Activated T-cell treated with anti-CD3 and anti-CD28 coated beads for 24 hours (primary cell): ENCODE measurements at regions not wholly inside any gene's neighbourhood (a gene's known extent, or its start where the extent isn't known, plus 50 kb on each side); places are given as distances from the start of the nearest gene placed in this dataset.
"Not testable (repeated sequence)": the region's sequence is repeated elsewhere in the genome, so short reads cannot be mapped to it uniquely, and the experiment has no call there.

Experiments used
- DNase-seq: peaks from one replicate; pipeline ENCODE4 v3.0.0-alpha.2; 2020; ENCODE audit warnings: low read depth

DNA sequence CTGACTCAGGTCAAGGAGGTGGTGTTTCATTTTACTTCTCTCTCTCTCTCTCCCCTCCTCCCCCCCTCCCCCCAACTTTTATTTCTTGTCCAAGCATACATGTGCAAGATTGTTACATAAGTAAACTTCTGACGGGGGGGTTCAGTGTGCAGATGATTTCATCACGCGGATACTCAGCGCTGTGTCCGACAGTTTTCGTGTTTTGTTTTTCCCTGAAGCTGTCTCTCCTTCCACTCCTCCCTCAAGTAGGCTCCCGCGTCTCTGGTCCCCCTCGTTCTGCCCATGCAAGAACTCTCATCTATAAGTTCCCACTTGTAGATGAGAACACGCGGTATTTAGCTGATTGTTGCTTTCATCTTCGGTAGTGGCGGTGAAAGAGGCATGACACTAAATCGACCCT is 111.0 kb upstream of the ANKRD30BL start:
- DNase-seq = no peak

DNA sequence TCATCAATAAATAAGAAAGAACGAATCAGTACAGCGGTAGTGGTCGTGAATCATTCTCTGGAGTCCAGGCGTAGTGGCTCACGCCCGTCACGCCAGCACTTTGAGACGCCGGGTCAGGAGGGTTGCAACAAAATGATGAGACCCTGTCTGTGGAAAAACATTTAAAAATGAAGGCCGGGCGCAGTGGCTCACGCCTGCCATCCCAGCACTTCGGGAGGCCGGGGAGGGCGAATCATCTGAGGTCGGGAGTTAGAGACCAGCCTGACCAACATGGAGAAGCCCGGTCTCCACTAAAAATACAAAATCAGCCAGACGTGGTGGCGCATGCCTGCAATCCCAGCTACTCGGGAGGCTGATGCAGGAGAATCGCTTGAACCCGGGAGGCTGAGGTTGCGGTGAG is 111.8 kb upstream of the ANKRD30BL start:
- not testable (repeated sequence) for DNase-seq

DNA sequence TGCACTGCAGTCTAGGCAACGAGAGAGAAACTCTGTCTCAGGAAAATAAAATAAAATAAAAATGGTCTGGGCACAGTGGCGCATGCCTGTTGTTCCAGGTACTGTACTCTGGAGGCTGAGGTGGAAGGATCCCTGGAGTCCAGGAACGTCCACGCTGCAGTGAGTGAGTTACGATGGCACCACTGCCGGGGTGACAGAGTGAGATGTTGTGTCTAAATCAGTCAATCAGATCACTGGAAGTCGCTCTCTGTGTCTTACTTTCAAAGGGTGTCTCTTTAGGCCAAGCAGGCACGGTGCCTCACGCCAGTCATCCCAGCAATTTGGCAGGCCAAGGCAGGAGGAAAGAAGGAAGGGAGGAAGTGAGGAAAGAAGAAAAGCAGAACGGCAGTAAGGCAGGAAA is 112.2 kb upstream of the ANKRD30BL start:
- DNase-seq = no peak

DNA sequence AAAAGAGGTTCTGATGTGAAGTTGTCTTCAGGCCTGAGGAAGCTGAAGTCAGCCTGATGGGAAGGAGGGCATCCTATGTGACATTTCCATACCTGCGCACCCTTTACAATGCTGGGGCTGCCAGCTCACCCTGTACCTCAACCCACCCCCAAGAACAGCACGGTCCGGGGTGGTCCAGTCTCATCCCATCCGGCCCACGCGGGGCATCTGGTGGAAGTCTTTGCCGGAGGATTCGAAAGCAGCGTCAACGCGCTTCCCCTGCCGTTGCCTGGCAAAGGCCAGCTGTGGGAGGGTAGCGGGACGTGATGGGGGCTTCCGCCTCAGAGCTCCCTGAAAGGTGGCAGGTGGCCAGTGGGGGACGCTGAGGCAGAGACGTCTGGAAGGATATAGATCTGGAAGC is 113.6 kb upstream of the ANKRD30BL start:
- DNase-seq = no peak

DNA sequence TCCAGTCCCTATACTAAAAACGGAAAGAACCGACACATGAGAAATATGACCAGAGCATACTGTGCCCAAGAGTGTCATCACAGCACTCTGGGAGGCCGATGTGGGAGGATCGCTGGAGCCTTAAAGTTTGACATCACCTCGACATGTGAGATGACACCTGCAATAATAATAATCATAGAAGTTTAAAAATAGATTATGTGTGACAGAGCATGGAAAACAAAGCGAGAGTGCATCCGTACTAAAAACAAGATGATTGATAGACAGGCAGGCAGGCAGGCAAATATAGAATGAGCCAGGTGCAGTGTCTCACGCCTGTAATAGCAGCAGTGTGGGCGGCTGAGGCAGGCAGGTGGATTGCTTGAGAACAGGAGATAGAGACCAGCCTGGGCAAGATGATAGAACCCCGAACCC is 114.8 kb upstream of the ANKRD30BL start:
- DNase-seq = no peak

DNA sequence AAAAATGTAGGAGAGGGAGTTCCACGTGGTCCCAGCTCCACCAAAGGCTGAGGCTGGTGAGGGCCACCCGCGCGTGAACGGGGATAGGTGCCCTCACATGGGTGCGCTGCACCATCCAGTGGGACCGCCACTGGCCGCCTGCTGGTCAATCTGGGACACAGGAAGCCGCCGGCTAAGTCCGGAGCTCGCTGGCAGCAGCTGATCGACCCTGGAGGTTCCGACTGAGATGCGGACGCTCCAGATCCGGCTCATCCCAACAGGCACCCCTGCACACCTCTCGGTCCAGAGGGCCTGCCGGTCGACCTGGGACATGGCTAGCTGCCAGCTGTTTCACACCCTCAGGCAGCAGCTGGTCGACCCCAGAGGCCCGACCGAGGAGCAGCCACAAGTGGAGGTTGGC is 116.5 kb upstream of the ANKRD30BL start:
- DNase-seq = no peak

DNA sequence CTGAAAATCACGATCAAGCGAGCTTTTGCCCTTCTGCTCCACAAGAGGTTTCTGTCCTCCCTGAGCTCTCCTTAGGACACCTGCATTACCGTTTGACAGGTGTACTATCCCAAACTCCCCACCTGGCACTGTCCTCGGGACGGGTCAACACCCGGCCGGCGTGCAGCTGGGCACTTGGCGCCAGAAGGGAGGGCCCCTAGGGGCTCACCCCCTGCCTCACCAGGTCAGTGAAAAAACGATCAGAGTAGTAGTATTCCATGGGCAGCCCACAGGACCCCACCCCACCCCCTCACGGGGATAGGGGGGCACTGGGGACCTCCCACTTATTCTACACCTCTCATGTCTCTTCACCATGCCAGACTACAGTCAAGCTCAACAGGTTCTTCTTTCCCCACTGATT is 117.6 kb upstream of the ANKRD30BL start:
- DNase-seq = no peak

DNA sequence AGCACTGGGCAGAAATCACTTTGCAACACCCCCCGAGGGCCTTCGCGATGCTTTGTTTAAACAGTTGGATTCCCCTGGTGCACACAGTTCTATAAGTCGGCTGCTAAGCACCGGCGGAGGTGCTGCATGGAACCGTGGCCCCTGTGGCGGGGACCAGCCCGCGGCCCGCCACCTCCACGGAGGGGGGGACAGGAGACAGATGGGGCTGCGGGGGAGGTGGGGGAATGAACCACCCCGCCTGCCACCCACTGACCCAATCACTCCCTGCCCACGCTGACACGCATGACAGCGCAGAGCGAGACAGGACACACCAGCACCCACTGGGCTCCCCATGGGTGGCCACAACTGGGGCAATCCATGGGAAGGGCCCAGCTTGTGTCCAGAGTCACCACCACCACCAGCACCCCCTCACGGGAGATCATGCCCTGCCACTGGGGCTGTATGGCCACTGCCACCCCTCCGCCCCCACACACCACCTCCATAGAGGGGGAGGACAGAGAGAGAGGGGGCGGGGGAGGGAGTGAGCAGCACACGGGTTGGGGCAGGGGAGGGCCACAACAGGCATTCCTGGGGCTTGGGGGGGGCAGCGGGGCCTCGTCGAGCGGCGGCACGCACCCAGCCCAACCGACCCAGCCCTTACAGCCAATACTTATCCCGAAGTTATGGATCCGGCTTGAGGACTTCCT is 118.3 kb upstream of the ANKRD30BL start:
- no peak for DNase-seq

DNA sequence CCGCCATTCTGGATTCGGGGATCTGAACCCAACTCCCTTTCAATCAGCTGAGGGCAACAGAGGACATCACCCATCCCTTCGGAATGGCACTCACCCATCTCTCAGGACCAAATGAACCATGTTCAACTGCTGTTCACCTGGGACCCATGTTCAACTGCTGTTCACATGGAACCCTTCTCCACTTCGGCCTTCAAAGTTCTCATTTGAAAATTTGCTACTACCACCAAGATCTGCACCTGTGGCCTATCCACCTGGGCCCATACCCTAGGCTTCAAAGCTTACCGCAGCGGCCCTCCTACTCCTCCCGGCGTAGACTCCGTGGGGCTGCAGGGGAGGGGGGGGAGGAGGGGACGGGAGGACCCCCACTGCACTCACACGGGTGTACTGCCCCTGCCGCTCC is 119.2 kb upstream of the ANKRD30BL start:
- no peak for DNase-seq

DNA sequence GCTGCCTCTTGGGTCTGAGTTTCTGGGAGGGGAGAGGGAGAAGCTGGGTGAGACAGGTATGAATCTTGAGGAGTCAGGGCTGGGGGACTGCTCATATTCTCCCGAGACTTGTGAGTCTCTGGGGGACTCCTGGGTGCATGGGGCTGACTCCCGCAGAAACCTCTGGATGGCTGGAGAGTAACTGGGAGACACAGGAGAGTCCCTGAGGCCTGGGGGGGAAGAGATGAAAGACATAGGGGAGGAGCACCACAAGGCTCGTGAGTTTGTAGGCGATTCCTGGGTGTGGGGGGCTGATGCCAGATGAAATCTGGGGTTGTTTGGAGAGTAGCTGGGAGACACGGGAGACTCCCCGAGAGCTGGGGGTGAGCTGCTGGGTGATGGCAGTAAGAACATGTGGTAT is 120.4 kb upstream of the ANKRD30BL start:
- not testable (repeated sequence) for DNase-seq

DNA sequence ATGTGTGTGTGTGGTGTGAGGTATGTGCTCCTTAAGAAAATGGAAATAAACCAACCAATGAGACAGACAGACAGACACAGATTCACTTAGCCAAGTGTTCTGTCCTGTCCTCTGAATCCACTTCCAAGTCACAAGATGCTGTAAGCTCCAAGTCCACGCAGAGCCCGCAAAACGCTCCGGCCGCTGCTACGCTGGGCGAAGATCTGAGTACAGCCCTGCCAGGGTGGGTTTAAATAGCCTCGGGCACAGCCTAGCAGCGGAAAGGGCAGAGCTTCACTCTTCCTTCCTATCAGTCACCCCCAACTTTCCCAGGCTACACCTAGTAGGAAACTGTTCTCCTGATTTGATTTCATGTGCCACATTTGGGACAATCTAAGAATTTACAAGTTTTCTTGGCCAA is 121.2 kb upstream of the ANKRD30BL start:
- DNase-seq = no peak

DNA sequence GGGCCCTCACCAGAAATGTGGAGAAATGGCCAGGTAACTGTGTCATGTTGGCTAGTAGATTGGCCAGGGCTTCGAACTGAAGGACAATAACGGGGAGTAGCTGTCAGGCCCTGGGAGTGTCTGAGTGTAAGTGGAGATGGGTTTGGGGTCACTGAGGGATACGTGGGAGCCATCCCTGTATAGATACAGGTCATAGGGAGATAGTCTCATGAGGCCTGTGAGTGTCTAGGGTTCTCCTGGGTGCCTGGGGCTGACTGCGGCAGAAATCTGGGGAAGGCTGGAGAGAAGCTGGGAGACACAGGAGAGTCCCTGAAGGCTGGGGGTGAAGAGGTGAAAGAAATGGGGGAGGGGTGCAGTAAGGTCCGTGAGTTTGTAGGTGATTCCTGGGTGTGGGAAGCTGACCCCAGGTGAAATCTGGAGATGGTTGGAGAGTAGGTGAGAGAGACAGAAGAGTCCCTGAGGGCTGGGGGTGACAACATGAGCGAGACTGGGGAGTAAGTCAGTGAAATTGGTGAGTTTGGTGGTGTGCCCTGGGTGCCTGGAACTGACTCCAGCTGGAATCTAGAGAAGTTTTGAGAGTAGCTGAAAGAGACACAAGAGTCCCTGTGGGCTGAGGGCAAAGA is 124.6 kb upstream of the ANKRD30BL start:
- not testable (repeated sequence) for DNase-seq

DNA sequence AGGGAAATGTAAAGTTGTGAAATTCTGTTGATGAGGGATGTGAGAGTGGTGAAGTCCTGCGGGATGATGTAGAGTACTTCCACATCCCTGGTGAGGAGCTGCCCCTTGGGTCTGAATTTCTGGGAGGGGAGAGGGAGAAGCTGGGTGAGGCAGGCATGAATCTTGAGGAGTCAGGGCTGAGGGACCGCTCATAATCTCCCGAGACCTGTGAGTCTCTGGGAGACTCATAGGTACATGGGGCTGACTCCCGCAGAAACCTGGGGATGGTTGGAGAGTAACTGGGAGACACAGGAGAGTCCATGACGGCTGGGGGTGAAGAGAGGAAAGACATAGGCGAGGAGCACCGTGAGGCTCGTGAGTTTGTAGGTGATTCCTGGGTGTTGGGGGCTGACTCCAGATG is 126.2 kb upstream of the ANKRD30BL start:
- not testable (repeated sequence) for DNase-seq

DNA sequence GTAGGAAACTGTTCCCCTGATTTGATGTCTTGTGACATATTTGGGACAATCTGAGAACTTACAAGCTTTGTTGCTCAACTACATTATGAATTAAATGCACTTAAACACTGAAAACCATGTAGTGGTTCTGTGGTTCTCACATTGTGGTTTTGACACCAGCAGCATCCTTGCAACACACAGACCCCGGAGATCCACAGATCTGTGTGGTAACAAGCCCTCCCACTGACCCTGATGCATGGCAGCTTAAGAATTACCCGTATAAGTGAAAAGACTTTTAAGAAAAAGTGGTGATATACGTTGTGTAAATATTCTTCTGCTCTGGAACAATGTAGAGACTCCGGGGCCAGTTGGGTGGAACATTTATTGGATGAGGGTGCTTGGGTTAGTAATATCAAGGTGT is 127.4 kb upstream of the ANKRD30BL start:
- DNase-seq = not testable (repeated sequence)

DNA sequence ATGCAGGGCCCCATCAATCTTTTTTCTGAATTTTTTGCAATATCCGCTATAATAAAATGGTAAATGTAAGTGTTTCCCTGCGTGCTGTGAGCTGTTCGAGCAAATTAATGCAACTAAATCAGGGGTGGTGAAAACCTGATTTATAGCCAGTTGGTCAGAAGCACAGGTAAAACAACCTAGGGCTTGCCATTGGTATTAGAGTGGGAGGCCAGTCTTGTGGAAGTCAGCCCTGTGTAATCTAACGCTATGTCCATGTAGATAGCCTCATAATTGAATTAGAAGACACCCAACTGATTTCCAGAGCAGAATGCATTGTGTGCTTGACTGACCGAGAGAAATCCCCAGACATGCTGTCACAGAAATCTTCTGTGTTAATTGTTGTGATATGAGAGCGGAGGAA is 126.8 kb upstream of the GPR39 start:
- DNase-seq = not testable (repeated sequence)

DNA sequence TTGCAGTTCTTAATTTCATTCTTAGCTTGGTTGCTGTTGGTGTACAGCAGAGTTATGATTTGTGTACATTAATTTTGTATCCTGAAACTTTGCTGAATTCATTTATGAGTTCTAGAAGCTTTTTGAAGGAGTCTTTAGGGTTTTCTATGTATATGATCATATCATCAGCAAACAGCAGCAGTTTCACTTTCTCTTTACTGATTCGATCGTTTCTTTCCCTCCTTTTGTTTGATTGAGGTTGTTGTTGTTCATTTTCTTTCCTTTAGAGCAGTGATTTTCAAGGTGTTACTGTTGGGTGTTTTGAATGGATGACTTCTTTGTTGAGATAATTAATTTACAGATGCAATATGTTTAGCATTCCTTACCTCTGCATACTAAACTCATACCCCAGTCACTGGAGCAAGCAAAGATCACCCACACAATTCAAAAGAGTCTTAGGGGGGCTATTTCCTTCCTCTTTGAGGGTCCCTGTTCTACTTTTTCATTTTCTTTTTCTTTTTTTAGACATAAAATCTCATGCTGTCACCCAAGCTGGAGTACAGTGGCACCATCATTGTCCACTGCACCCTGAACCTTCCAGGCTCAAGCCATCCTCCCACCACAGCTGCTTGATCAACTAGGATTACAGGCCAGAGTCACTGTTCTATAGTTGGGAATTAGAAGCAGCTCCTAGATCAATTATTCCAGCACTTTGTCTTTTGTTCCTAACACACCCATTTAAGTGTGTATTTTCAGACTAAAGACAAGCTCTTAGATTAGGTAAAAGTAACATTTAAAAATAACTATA is 115.8 kb upstream of the GPR39 start:
- not testable (repeated sequence) for DNase-seq

DNA sequence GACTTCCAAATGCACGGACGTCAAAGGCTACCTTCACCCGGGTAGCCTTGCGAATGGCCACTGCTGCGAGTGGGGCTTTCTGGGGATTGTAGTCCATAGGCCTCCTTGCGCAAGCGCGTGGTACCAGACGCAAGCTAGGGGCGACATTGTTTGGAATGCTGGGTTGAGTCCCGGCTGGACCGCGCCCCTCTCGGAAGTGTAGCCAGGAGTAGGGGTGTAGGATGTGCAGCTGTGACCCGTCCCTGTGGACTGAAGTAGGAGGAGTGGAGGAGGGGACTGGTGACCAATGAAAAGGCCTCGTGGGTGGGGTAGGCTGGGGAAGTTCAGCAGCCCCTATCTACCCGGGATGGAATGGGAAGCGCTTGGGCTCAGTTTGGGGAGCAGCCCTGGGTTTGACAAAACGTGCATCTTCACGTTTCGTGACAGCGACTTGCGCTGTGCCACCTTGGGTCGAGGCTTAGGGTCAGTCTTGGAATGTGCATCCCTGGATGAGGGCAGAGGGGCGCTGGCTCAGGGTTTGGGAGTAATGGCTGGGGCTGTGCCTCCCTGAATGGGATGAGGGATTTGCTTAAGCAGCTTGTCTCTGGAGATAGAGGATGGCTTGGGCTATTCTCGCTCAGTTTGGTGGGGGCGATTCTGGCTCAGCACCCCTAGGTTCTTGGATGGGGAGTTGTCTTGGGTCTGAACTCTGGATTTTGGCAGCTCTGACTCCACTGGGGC is 111.8 kb upstream of the GPR39 start:
- not testable (repeated sequence) for DNase-seq

DNA sequence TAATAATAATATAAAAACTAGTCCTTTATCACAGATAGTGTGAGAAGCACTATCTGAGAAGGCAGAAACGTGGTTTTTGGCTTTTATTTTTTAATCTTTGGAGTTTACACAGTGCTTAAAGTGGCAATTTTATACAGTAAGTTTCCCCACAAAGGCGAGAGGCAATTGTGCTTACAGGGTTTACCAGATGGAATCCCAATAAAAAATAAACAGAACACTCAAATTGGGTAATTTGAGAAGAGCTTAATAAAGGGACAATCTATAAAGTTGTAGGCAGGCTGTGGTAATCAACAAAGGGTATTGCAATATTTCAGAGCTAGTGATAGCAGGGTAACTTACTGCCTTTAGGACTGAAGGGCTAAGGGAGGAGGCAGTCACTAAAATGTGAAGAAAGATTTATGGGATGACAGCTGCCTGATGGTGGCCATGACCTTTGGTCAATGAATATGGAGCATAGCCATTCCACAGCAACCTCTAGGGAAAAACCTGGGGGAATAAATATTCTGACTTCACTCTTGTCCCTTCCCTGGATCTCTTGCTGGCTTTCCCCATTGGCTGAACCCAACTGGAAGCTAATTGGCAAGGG is 108.9 kb upstream of the GPR39 start:
- DNase-seq = not testable (repeated sequence)

DNA sequence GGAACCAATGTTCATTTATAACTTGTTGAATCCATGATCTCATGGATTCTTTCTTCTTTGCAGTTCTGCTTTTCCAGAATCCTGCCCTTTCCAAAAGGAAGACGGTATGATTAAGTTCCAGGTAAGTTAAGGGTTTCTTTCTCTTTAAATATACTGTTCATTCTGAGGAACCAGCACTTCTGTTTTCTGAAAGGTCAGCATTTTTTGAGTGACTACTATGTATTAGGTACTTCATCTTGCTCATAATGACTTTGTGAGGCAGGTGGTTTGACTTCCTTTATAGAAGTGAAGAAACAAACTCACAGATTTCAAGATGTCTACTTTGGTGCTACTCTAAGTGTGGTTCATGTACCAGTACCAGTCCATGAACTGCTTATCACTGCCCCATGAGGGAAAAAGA is 107.4 kb upstream of the GPR39 start:
- not testable (repeated sequence) for DNase-seq

DNA sequence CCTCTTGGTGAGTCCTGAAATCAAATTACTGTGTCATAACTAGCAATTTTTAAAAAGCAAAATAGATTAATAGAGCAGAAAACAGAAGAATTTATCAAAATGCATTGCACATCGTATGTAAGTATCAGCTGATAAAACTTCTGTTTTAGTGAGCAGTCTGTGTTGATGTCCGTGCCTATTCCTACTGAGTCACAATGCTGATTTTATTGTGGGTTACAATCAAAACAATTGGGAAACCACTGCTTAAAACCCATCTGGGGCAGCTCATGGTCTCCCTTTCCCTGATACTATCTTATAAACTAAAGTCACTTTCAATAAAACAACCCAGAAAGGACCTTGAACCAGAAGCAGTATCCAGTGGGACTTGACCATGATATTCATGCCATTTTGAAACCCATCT is 101.1 kb upstream of the GPR39 start:
- not testable (repeated sequence) for DNase-seq

DNA sequence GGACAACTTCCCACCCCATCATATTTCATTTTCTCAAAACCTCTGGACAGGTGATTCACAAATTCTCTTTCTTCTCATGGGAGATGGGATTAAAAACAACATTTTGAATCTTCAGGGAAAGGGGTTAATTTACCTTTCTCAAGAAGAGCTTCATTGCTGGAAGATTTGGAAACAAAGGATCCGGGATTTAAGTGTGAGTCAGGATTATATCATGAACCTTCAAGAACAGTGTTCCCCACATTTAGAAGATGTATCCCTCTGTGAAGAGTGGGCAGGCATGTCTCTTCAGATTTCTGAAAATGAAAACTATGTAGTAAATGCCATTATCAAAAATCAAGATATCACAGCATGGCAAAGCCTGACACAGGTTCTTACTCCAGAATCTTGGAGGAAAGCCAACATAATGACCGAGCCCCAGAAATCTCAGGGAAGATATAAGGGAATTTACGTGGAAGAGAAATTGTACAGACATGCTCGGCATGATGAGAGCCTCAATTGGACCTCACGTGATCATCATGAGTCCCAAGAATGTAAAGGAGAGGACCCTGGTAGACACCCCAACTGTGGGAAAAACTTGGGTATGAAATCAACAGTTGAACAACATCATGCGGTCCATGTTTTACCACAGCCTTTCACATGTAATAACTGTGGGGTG is 99.5 kb upstream of the GPR39 start:
- DNase-seq = not testable (repeated sequence)

DNA sequence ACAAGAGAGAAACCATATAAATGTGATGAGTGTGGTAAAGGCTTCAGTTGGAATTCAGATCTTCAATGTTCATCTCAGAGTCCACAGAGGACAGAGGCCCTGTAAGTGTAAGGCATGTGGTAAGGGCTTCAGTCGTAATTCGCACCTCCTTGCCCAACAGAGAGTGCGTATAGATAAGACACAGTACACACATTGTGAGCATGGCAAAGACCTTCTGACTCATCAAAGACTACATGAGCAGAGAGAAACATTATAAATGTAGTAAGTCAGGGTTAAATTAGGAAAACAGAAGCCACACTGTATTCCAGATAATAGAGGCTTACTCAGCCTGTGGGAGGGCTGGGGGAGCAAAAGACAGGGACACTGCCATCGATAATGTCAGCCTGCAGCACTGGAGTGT is 98.1 kb upstream of the GPR39 start:
- DNase-seq = not testable (repeated sequence)
